HS-5 (cell line): ENCODE measurements at regions not wholly inside any gene's neighbourhood (a gene's known extent, or its start where the extent isn't known, plus 50 kb on each side); places are given as distances from the start of the nearest gene placed in this dataset.
"Not testable (repeated sequence)": the region's sequence is repeated elsewhere in the genome, so short reads cannot be mapped to it uniquely, and the experiment has no call there.

Experiments used
- DNase-seq: peaks from one replicate; pipeline ENCODE4 v3.0.0-alpha.2; 2012; ENCODE audit warnings: low read depth

DNA sequence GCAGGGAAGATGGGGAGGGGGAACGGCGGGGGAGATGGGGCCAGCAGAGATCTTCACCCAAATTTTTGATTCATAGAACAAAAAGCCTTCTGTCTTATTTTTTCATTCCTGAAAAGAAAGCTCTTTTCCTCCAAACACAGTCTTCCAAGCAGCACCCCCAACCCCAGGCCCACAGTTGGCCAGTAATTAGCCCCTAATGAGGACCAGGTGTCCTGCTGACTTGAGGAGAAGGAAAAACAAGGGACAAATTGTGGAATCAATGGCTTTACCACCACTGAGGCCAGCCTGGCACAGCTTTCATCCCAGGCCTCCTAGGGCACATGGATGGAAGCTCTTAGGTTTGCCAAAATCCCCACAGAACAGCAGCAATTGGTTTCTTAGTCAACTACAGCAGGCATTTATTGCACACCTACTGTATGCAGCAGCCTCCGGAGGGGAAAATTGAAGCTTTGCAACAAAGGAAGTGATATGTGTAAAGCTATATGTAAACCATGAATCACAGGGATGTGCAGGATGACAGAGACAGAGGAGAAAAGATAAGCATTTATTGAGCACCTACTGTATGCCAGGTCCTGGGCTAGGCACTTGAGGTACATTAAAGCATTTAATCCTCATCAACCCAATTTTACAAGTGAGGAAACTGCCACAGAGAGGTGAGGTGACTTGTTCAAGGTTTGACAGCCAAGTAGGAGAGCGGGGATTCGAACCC is 199.5 kb downstream of the TBC1D2B start:
- no peak for DNase-seq

DNA sequence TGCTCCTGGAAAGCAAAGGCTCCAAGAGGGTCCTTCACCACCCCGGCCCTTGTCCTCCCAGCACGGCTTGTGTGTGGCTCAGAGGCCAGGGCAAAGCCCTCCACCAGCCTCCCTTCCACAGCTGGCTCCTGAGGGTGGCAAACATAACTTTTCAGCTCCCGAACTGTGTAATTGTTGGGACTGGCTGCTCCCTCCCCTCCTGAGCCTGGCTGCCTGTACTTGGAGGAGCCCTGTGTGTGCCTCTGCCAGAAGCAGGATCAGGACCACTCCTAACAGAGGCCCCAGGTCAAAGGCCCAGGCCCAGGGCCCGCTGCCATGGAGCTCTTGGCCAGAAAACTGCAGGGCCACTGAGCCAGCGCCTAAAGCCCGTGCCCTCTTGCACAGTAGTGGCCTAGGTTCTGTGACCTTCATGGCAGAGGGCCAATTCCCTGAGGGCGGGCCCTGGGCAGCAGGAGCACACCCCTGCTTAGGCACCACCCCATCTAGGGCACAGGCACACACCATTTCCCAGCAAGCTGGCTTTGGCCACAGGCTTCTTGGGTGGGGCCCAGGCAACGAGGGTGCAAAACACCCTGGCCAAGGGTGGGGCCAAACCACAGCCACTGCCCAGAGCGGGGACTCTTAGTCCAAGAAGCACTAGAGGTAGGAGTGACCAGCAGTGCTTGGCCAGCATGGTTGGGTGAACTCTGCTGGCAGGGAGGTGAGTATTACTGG is 201.2 kb downstream of the TBC1D2B start:
- not testable (repeated sequence) for DNase-seq

DNA sequence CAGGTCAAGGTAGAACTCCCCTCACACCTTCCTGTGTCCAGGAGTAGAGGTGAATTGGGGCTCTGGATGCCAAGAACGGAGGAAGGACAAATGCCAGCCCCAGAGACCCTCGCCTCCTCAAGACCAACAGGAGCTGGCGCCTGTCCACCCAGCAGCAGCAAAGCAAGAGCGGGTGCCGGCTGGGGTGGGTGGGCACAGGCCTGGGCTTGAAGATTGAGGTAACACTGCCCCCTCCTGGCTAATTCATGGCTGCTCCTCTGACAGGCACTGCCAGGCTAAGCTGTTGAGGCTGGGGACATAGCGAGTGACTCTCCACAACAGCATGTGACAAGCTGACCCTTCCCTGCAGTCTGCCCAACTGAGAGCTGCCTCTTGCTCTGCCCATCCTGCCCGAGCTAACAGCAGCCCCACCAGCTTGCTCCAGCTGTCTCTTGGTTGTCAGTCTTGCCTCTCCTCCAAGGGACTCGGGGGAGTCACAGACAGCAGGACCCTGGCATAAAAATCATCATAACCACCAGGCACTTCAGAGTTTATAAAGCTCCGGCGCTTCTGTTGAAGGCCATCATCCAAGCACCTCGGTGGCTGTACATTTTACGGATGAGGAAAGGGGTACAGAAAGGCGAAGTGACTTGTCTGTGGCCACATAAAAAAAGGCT is 202.3 kb downstream of the TBC1D2B start:
- DNase-seq: not testable (repeated sequence)

DNA sequence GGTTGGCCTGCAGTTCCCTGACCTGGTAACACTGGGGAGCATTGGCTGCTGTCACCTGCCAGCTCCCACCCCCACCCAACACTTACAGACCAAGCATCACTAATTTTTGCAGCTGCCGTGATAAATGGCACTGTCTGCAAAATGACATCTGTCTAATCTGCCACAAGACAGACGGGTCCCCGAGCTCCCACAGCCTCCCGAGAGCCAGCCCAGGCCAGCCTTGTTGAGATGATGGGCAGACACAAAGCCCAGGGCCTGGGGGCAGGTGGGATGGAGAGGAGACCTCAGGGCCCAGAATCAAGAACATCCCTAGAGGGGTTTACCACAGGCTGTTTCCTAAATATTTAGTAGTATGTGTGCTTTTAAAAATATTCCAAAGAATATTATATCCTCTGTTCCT is 203.4 kb downstream of the TBC1D2B start:
- DNase-seq: no peak

- not testable (repeated sequence) for DNase-seq
Observed at GRCh38 chr15:77872521-77873425, 204.7 kb downstream of the TBC1D2B start.

GRCh38 chr15:77871852-77872371 is 205.6 kb downstream of the TBC1D2B start:
- no peak for DNase-seq

DNA sequence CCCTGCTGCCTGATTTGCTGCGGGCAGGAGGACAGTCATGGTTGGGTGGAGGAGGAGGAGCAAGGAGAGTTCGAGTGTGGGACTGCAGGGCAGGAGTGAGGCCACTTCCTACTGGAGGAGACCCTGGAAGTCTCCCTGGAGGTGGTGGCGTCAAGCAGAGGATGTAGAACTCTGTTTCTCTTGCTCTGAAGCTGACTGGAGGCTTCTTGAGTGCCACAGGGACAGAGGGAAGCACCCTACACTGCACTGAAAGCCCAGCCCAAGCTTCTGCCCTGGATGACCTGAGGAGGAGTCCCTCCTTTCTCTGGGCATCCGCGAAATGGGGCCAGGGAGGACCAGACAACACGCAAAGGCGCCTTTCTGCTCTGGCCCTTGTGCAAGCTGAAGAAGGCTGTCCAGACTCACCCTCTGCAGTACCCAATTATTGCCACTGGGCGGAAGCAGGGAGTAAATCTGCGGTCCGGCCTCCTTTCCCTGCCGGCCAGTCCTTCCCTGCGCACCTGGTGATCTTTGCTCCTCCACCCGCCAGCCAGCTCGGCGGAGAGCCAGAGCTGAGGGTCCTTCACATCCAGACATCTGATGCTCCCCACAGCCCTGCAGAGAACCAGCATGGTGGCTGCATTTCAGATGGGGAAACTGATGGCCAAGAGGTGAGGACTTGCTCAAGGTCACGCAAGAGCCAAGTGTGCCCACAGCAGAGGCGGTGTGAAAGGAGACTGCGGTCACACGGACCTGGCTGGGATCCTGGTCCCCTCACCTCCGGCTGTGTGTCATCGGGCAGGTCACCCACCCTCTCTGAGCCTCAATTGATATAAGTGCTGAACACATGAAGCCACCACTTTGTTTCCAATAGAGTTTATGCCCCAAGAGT is 207.1 kb downstream of the TBC1D2B start:
- DNase-seq: peak; percentile 22

DNA sequence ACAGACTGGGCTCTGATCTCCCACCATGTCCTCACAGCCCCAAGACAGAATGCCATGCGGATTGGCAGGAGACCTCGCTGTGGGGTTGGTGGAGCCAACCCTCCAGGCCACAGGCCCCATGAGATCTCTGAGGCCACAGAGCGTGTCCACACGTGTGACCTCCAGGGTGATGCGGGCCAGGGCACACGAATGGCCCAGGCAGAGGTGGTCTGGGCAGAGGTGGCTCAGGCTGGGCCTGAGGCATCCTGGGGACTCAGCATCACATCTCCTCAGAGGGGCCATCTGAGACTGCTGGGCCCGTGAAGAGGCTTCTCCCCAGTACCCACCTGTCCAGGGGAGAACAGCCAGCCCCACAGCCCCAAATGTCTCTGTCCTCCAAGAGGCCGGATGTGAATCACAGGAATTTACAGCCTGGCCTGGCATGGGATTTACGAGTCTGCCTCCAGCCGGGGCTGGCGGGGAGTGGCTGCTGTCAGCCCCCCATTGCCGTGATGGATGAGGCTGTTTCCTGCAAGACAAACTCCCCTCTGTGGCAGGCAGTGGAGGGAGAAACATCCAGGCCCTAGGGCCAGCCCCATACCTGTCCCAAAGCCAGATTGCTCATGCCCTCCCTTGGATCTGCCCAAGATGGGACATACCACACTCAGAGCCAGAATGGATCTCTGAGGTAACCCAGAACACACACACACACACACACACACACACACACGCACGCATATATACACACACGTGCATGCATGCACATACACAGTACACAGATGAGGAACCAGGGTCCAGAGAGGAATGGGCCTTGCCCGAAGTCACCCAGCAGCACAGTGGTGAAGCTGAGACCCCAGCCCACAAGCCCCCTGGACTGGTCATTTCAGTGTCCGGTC is 208.3 kb downstream of the TBC1D2B start:
- DNase-seq: no peak

- DNase-seq: not testable (repeated sequence)
Observed at GRCh38 chr15:77868048-77868629, 209.4 kb downstream of the TBC1D2B start.

DNA sequence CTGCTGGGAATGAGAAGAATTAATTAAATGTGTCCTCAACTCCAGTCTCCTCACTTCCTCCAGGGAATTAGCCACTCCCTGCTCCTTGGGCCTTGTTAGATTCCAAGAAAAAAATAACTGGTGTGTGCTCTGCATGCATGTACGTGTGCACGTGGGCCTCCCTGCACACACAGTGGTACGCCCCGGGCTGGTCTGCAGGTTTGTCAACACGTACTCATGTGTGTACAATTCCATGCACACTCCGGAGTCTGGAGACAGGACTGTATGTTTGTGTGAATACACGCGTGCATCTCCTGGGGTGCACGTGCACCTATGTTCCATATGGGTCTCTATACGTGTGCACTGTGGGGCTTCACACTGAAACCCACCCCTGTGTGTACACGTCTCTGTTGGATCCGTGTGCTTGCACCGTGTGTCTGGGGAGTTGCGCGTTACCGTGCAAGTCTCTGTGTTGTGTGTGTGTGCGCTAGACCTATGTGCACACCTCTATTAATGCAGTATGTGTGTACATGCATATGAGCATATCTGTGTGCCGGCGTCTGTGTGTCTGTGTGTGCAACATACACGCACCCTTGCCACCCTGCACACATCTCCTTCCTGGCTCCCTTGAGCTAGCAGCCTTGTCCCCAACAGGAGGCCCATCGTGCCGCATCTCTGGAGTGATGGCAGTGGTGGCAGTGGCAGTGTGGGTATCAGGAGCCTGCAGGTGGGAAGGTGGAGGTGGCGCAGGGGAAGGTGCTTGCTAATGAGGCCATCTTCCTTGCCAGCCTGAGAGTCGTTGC is 210.1 kb downstream of the TBC1D2B start:
- no peak for DNase-seq

- no peak for DNase-seq
Observed at GRCh38 chr15:77866596-77867125, 210.8 kb downstream of the TBC1D2B start.

- no peak for DNase-seq
Observed at GRCh38 chr15:77866186-77866585, 211.3 kb downstream of the TBC1D2B start.

DNA sequence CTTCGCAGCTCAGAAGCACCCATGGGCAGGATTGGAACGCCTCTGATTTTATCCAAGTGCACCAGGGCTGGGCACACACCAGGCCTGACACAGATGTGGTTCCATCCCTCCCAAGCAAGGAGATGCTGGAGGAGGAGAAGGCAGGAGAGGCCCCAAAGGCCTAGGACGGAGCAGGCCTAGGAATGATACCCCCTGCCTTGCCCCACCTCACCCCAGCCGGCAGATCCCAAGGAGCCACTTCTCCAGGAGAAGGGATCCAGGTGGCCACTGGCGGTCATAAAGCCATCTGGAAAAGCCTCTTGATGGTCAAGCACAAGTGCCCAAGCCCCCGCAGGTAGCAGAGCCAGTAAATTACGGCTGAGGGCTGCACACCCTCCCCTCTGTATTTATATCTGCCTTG is 211.8 kb downstream of the TBC1D2B start:
- no peak for DNase-seq

- no peak for DNase-seq
Observed at GRCh38 chr15:77865106-77865610, 212.4 kb downstream of the TBC1D2B start.

- no peak for DNase-seq
Observed at GRCh38 chr15:77864211-77865105, 213.1 kb downstream of the TBC1D2B start.

DNA sequence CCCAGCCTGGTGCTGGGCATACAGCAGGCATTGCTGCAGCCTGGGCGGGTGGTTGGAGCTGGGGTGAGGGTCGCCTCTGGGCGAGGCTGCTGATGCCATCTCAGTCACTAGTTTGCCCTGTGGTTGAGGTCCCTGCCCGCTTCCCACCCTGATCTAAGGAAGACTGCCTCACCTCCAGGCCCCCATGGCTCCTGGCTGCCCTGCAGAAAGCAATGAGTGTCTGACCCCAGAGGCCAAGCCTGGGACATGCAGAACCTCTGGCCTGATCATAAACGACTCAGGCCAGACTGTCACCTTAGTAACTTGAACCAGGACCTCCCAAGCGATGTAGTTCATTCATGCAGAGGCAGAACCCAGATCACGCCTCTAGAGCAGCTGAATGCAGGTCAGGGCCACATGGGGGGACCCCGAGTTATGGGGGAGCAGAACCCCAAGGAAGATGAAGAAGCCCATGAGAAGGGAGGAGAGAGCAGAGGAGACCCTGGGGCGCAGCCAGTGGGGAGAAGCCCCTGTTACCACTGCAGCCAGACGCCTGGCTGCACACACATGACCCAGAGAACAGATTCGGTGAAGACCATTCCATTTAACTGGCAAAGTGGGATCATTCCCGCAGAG is 213.9 kb downstream of the TBC1D2B start:
- no peak for DNase-seq

DNA sequence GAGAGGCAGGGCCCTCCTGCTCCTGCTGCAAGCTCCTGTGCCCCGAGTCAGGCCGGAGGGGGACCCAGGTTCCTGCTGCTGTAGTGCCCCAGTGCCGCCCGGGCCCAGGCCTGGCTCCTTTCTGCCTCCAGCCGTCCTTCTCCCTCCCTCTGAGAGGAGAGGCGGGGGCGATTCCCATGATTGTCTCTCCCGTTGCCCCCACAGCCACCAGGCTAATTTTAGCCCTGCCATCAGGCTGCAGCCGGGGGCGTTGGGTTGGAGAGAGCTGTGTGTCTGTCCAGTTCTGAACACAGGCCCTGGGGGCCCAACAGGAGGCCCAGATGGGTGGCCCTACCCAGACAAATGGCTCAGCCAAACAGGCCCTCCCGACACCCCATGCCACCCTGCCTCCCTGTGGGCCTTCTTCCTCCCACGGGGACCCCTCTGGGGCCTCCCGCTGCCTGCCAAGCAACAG is 214.8 kb downstream of the TBC1D2B start:
- DNase-seq: no peak
